SIG-M5 treated with dmso at 0.1 percent for 504 hours (cell line): ENCODE measurements at regions not wholly inside any gene's neighbourhood (a gene's known extent, or its start where the extent isn't known, plus 50 kb on each side); places are given as distances from the start of the nearest gene placed in this dataset.

Experiments
- DNase-seq: peaks from one replicate; lab custom pipeline; 2025; ENCODE audit not compliant: unreplicated experiment; lab: John Stamatoyannopoulos, UW

- DNase-seq = no peak
Observed at GRCh38 chrX:38746102-38746501, 55.2 kb upstream of the MID1IP1 start.

GRCh38 chrX:38750551-38750950 is 50.7 kb upstream of the MID1IP1 start:
- DNase-seq = peak; percentile 1
